NCI-H510A (cell line): ENCODE measurements at regions not wholly inside any gene's neighbourhood (a gene's known extent, or its start where the extent isn't known, plus 50 kb on each side); places are given as distances from the start of the nearest gene placed in this dataset.
"Not testable (repeated sequence)": the region's sequence is repeated elsewhere in the genome, so short reads cannot be mapped to it uniquely, and the experiment has no call there.

Source experiments
- DNase-seq: peaks from one replicate; lab custom pipeline; 2025; lab: John Stamatoyannopoulos, UW

- peak; percentile 5 for DNase-seq
Measured at GRCh38 chr6:14217728-14218518, 100.4 kb downstream of the CD83 start.

- no peak for DNase-seq
Measured at GRCh38 chr6:14218519-14218800, 100.9 kb downstream of the CD83 start.

- DNase-seq = no peak
Measured at GRCh38 chr6:14221564-14222279, 104.2 kb downstream of the CD83 start.

GRCh38 chr6:14222956-14223355 lies 105.4 kb downstream of the CD83 start:
- no peak for DNase-seq

- no peak for DNase-seq
Measured at GRCh38 chr6:14224359-14225103, 107.0 kb downstream of the CD83 start.

- DNase-seq = no peak
Measured at GRCh38 chr6:14226051-14226660, 108.6 kb downstream of the CD83 start.

- DNase-seq = no peak
Measured at GRCh38 chr6:14228571-14228970, 111.0 kb downstream of the CD83 start.

GRCh38 chr6:14231071-14231483 lies 113.5 kb downstream of the CD83 start:
- DNase-seq = no peak

GRCh38 chr6:14231501-14232280 lies 114.1 kb downstream of the CD83 start:
- DNase-seq = no peak

- DNase-seq = no peak
Measured at GRCh38 chr6:14232889-14233288, 115.3 kb downstream of the CD83 start.

GRCh38 chr6:14235653-14236356 lies 118.2 kb downstream of the CD83 start:
- no peak for DNase-seq

- DNase-seq = no peak
Measured at GRCh38 chr6:14239097-14239496, 121.5 kb downstream of the CD83 start.

GRCh38 chr6:14240411-14241166 lies 123.0 kb downstream of the CD83 start:
- no peak for DNase-seq

GRCh38 chr6:14241255-14242070 lies 123.9 kb downstream of the CD83 start:
- no peak for DNase-seq

- not testable (repeated sequence) for DNase-seq
Measured at GRCh38 chr6:14242912-14243311, 125.3 kb downstream of the CD83 start.

- no peak for DNase-seq
Measured at GRCh38 chr6:14243597-14243996, 126.0 kb downstream of the CD83 start.

GRCh38 chr6:14246876-14247275 lies 129.3 kb downstream of the CD83 start:
- no peak for DNase-seq

GRCh38 chr6:14250573-14250972 lies 133.0 kb downstream of the CD83 start:
- DNase-seq = no peak

GRCh38 chr6:14252271-14252850 lies 134.8 kb downstream of the CD83 start:
- DNase-seq = no peak
